Mesendoderm (in vitro differentiated cells): ENCODE measurements at regions not wholly inside any gene's neighbourhood (a gene's known extent, or its start where the extent isn't known, plus 50 kb on each side); places are given as distances from the start of the nearest gene placed in this dataset.
"Not testable (repeated sequence)": the region's sequence is repeated elsewhere in the genome, so short reads cannot be mapped to it uniquely, and the experiment has no call there.

Experiments
- DNase-seq: peaks from one replicate; pipeline ENCODE4 v3.0.0; 2013
- H2AK5ac ChIP-seq: 2 replicates; pipeline ENCODE4 v1.6.1; 2013; ENCODE audit warnings: low read length, inconsistent platforms
- H2BK120ac ChIP-seq: 2 replicates; pipeline ENCODE4 v1.6.1; 2013; ENCODE audit warnings: low read depth, mild to moderate bottlenecking, low read length, moderate library complexity, mixed read lengths
- H2BK15ac ChIP-seq: replicated peaks from 2 replicates; pipeline ENCODE4 v1.6.1; 2013; ENCODE audit warnings: low read depth, mild to moderate bottlenecking, moderate library complexity
- H2BK5ac ChIP-seq: 2 replicates; pipeline ENCODE4 v1.6.1; 2013; ENCODE audit warnings: low read length, inconsistent platforms
- H3K18ac ChIP-seq: 2 replicates; pipeline ENCODE4 v1.6.1; 2013; ENCODE audit warnings: mild to moderate bottlenecking, low read length, mixed read lengths
- H3K23ac ChIP-seq: one replicate; pipeline ENCODE4 v1.6.1; 2013; ENCODE audit warnings: low read length
- H3K27ac ChIP-seq: 2 replicates; pipeline ENCODE4 v1.5.1; 2013; ENCODE audit warnings: low read depth, mild to moderate bottlenecking, inconsistent platforms, low read length, moderate library complexity
- H3K27me3 ChIP-seq: 2 replicates; pipeline ENCODE4 v1.6.1; 2013; ENCODE audit warnings: low read length, control low read depth, mild to moderate bottlenecking, inconsistent platforms; ENCODE audit not compliant: insufficient read depth, poor library complexity
- H3K36me3 ChIP-seq: 2 replicates; pipeline ENCODE4 v1.6.1; 2013; ENCODE audit warnings: low read length, inconsistent platforms; ENCODE audit not compliant: control insufficient read depth, insufficient read depth
- H3K4ac ChIP-seq: one replicate; pipeline ENCODE4 v1.6.1; 2013; ENCODE audit warnings: low read depth, mild to moderate bottlenecking, low read length, moderate library complexity
- H3K4me1 ChIP-seq: 2 replicates; pipeline ENCODE4 v1.6.1; 2013; ENCODE audit warnings: low read depth, low read length, inconsistent platforms; ENCODE audit not compliant: control insufficient read depth
- H3K4me2 ChIP-seq: 2 replicates; pipeline ENCODE4 v1.6.1; 2013; ENCODE audit warnings: low read length
- H3K4me3 ChIP-seq: 2 replicates; pipeline ENCODE4 v1.5.1; 2013; ENCODE audit warnings: mild to moderate bottlenecking, low read length
- H3K56ac ChIP-seq: one replicate; pipeline ENCODE4 v1.6.1; 2013; ENCODE audit warnings: low read length
- H3K79me1 ChIP-seq: 2 replicates; pipeline ENCODE4 v1.6.1; 2013; ENCODE audit warnings: low read length, inconsistent platforms
- H3K79me2 ChIP-seq: 2 replicates; pipeline ENCODE4 v1.6.1; 2013; ENCODE audit warnings: mild to moderate bottlenecking, low read length; ENCODE audit not compliant: control insufficient read depth, insufficient read depth
- H3K9ac ChIP-seq: 2 replicates; pipeline ENCODE4 v1.6.1; 2013; ENCODE audit warnings: low read length, inconsistent platforms
- H4K5ac ChIP-seq: one replicate; pipeline ENCODE4 v1.6.1; 2013; ENCODE audit warnings: low read length
- H4K8ac ChIP-seq: one replicate; pipeline ENCODE4 v1.6.1; 2013; ENCODE audit warnings: low read depth, mild to moderate bottlenecking, control low read depth, low read length, moderate library complexity
- WGBS: extraction: QIAGEN DNeasy Blood & Tissue Kit; methylation state at CpG from one replicate; pipeline ENCODE4 v1.1.7; 2013; ENCODE audit warnings: low lambda C conversion rate, missing lambda C conversion rate; ENCODE audit not compliant: insufficient coverage; ENCODE audit errors: extremely low coverage; 5-methylcytosine and 5-hydroxymethylcytosine counted together

- Histone ChIP-seq H2BK120ac (no peak overlapping the region), H3K9ac (no peak overlapping the region), H4K5ac (no peak overlapping the region), H2AK5ac (no peak overlapping the region), H3K27me3 (no peaks in the 10 kb centered on the region), H3K23ac (no peak overlapping the region), H2BK15ac (no peak overlapping the region), H3K79me2 (no peaks in the 10 kb centered on the region), H3K27ac (no peak overlapping the region), H3K4me3 (no peak overlapping the region), H3K4me1 (peaks cover 2% of the 10 kb centered on the region), H3K4ac (no peak overlapping the region), H2BK5ac (no peak overlapping the region), H3K4me2 (no peak overlapping the region), H3K56ac (no peak overlapping the region), H4K8ac (no peak overlapping the region), H3K18ac (no peak overlapping the region), H3K36me3 (no peaks in the 10 kb centered on the region), H3K79me1 (no peaks in the 10 kb centered on the region)
- no CpG with 5 or more reads among the region's 7 CpGs for WGBS
- no peak for DNase-seq
These were observed 240.4 kb upstream of the CDH8 start for GRCh38 chr16:62276637-62277036.

DNA sequence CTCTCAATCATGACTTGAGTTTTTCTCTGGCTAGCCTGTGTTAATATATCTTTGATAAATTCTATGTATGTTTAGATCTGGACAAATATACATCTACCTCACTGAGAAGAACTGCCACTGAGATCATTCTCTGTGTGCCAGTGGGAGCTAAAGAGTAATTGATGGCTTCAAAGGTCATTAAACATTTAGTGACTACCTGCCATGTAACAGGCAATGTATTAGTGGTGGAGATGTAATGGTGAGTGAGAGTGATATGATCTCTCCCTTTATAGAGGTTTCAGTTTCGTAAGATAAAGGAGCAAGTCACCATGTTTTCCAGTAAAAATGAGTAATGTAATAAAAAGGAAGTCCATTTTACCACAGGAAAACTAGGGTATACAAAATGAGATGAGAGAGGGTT is 235.8 kb upstream of the CDH8 start:
- no CpG with 5 or more reads among the region's 1 CpG for WGBS

DNA sequence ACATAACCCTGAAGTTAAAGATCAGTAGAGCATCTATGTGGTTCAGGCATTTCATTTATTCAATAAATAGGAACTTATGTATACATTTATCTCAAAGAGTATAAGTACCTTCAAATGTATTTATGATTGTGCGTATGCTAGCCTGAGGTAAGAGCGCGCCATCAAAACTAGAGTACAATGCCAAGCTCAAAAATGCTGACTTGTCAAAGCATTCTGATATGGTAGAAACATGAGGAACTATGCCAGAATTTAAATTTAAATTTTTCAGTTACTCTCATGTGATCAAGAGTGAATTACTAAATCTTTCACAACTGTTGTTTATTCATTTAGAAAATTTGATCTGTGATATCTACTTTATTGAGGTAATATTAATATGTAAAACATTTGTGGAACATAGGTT is 225.5 kb upstream of the CDH8 start:
- Histone ChIP-seq H3K36me3 (no peaks in the 10 kb centered on the region), H2BK15ac (no peak overlapping the region), H2AK5ac (no peak overlapping the region), H3K27ac (no peak overlapping the region), H3K4me2 (no peak overlapping the region), H3K4me3 (no peak overlapping the region), H2BK120ac (no peak overlapping the region), H3K56ac (no peak overlapping the region), H3K4ac (no peak overlapping the region), H4K5ac (no peak overlapping the region), H3K9ac (no peak overlapping the region), H3K23ac (no peak overlapping the region), H3K79me1 (no peaks in the 10 kb centered on the region), H3K79me2 (no peaks in the 10 kb centered on the region), H3K27me3 (no peaks in the 10 kb centered on the region), H4K8ac (no peak overlapping the region), H2BK5ac (no peak overlapping the region), H3K18ac (no peak overlapping the region), H3K4me1 (no peaks in the 10 kb centered on the region)
- DNase-seq = no peak
- no CpG with 5 or more reads among the region's 3 CpGs for WGBS

More for the DNA sequence above, 235.8 kb upstream of the CDH8 start:
- no peak overlapping the region for H3K27ac ChIP-seq
- H3K9ac ChIP-seq = no peak overlapping the region
- no peak overlapping the region for H3K56ac ChIP-seq
- no peak overlapping the region for H4K5ac ChIP-seq
- H3K18ac ChIP-seq = no peak overlapping the region
- no peak overlapping the region for H3K4ac ChIP-seq
- no peak overlapping the region for H2BK120ac ChIP-seq
- H3K36me3 ChIP-seq = no peaks in the 10 kb centered on the region
- H3K27me3 ChIP-seq = no peaks in the 10 kb centered on the region
- no peak overlapping the region for H2BK15ac ChIP-seq
- H3K23ac ChIP-seq = no peak overlapping the region
- no peak for DNase-seq
- no peak overlapping the region for H2BK5ac ChIP-seq
- H3K4me3 ChIP-seq = no peak overlapping the region
- H3K79me1 ChIP-seq = no peaks in the 10 kb centered on the region
- no peak overlapping the region for H3K4me2 ChIP-seq
- H3K4me1 ChIP-seq = no peaks in the 10 kb centered on the region
- no peak overlapping the region for H2AK5ac ChIP-seq
- H3K79me2 ChIP-seq = no peaks in the 10 kb centered on the region
- H4K8ac ChIP-seq = no peak overlapping the region

- not testable (repeated sequence) for H3K4me1 ChIP-seq, H3K27me3 ChIP-seq, H3K23ac ChIP-seq, H3K4me2 ChIP-seq, H3K79me1 ChIP-seq, H3K4me3 ChIP-seq, H4K5ac ChIP-seq, H2BK15ac ChIP-seq, H2AK5ac ChIP-seq, H3K27ac ChIP-seq, DNase-seq, H3K56ac ChIP-seq, H3K79me2 ChIP-seq, H3K4ac ChIP-seq, H4K8ac ChIP-seq, H3K18ac ChIP-seq, H2BK120ac ChIP-seq, H2BK5ac ChIP-seq, H3K9ac ChIP-seq, H3K36me3 ChIP-seq
- whole genome bisulfite sequencing = no CpG with 5 or more reads among the region's 2 CpGs
These were observed 222.7 kb upstream of the CDH8 start for GRCh38 chr16:62258931-62259435.

GRCh38 chr16:62256406-62256805 is 220.2 kb upstream of the CDH8 start:
- H2BK15ac ChIP-seq = no peak overlapping the region
- H3K4ac ChIP-seq = no peak overlapping the region
- no peak overlapping the region for H2BK5ac ChIP-seq
- H3K18ac ChIP-seq = no peak overlapping the region
- peak; percentile 84 for DNase-seq
- H3K4me3 ChIP-seq = no peak overlapping the region
- peaks cover 3% of the 10 kb centered on the region for H3K4me1 ChIP-seq
- no peaks in the 10 kb centered on the region for H3K79me1 ChIP-seq
- WGBS = no CpG with 5 or more reads among the region's 2 CpGs
- H3K4me2 ChIP-seq = no peak overlapping the region
- no peak overlapping the region for H3K9ac ChIP-seq
- H2BK120ac ChIP-seq = no peak overlapping the region
- H2AK5ac ChIP-seq = no peak overlapping the region
- no peak overlapping the region for H3K23ac ChIP-seq
- H4K8ac ChIP-seq = no peak overlapping the region
- no peak overlapping the region for H3K27ac ChIP-seq
- H3K79me2 ChIP-seq = no peaks in the 10 kb centered on the region
- peak overlapping the region; percentile 61 for H4K5ac ChIP-seq
- H3K56ac ChIP-seq = peak overlapping the region; percentile 36
- H3K27me3 ChIP-seq = no peaks in the 10 kb centered on the region
- no peaks in the 10 kb centered on the region for H3K36me3 ChIP-seq

- H2AK5ac ChIP-seq = no peak overlapping the region
- H3K27me3 ChIP-seq = no peaks in the 10 kb centered on the region
- DNase-seq = no peak
- no peak overlapping the region for H3K23ac ChIP-seq
- no peak overlapping the region for H3K4me2 ChIP-seq
- no peak overlapping the region for H2BK15ac ChIP-seq
- no peak overlapping the region for H2BK120ac ChIP-seq
- no peaks in the 10 kb centered on the region for H3K79me1 ChIP-seq
- no peak overlapping the region for H3K27ac ChIP-seq
- no peak overlapping the region for H4K5ac ChIP-seq
- H2BK5ac ChIP-seq = no peak overlapping the region
- no peaks in the 10 kb centered on the region for H3K36me3 ChIP-seq
- no peak overlapping the region for H4K8ac ChIP-seq
- peaks cover 3% of the 10 kb centered on the region for H3K4me1 ChIP-seq
- H3K79me2 ChIP-seq = no peaks in the 10 kb centered on the region
- H3K4me3 ChIP-seq = no peak overlapping the region
- no peak overlapping the region for H3K4ac ChIP-seq
- H3K56ac ChIP-seq = no peak overlapping the region
- no peak overlapping the region for H3K18ac ChIP-seq
- no peak overlapping the region for H3K9ac ChIP-seq
These were observed 218.6 kb upstream of the CDH8 start for GRCh38 chr16:62254847-62255246.
